ENCODE measurements at regions not wholly inside any gene's neighbourhood (a gene's known extent, or its start where the extent isn't known, plus 50 kb on each side); places are given as distances from the start of the nearest gene placed in this dataset.

GRCh38 chr16:54585998-54586340, 299.4 kb upstream of the IRX3 start:
- Histone ChIP-seq H3K27me3 (ENCODE audit: control insufficient read depth in 1 of 2, insufficient read depth in 2 of 2, low read length in 2 of 2) (no peaks in the 10 kb centered on the region), H3K9me3 (ENCODE audit: control insufficient read depth in 2 of 2, insufficient read depth in 1 of 2, low read depth in 1 of 2, low read length in 1 of 2) (no peaks in the 10 kb centered on the region), H3K4me3 (ENCODE audit: low read depth in 1 of 2, low read length in 2 of 2) (no peak overlapping the region), H3K4me1 (ENCODE audit: control insufficient read depth in 2 of 2, insufficient read depth in 2 of 2, low read length in 1 of 2) (no peaks in the 10 kb centered on the region), H3K36me3 (ENCODE audit: control insufficient read depth in 2 of 2, insufficient read depth in 2 of 2, low read length in 1 of 2) (no peaks in the 10 kb centered on the region), H3K27ac (ENCODE audit: low read depth in 2 of 2, low read length in 1 of 2) (no peak overlapping the region)
- 72 to 76% methylated on average over 14 of the region's 14 CpGs for WGBS, 2 donors

GRCh38 chr16:54585094-54585997, 298.8 kb upstream of the IRX3 start:
- no peak overlapping the region for H3K4me3 ChIP-seq (ENCODE audit: low read depth in 1 of 2, low read length in 2 of 2)
- no peaks in the 10 kb centered on the region for H3K27me3 ChIP-seq (ENCODE audit: control insufficient read depth in 1 of 2, insufficient read depth in 2 of 2, low read length in 2 of 2)
- 68 to 74% methylated on average over 21 of the region's 21 CpGs for WGBS, 2 donors
- no peak overlapping the region for H3K27ac ChIP-seq (ENCODE audit: low read depth in 2 of 2, low read length in 1 of 2)
- no peaks in the 10 kb centered on the region for H3K4me1 ChIP-seq (ENCODE audit: control insufficient read depth in 2 of 2, insufficient read depth in 2 of 2, low read length in 1 of 2)
- H3K9me3 ChIP-seq (ENCODE audit: control insufficient read depth in 2 of 2, insufficient read depth in 1 of 2, low read depth in 1 of 2, low read length in 1 of 2): no peaks in the 10 kb centered on the region
- H3K36me3 ChIP-seq (ENCODE audit: control insufficient read depth in 2 of 2, insufficient read depth in 2 of 2, low read length in 1 of 2): no peaks in the 10 kb centered on the region

- Histone ChIP-seq H3K27ac (ENCODE audit: low read depth in 2 of 2, low read length in 1 of 2) (no peak overlapping the region), H3K36me3 (ENCODE audit: control insufficient read depth in 2 of 2, insufficient read depth in 2 of 2, low read length in 1 of 2) (no peaks in the 10 kb centered on the region), H3K4me1 (ENCODE audit: control insufficient read depth in 2 of 2, insufficient read depth in 2 of 2, low read length in 1 of 2) (no peaks in the 10 kb centered on the region), H3K9me3 (ENCODE audit: control insufficient read depth in 2 of 2, insufficient read depth in 1 of 2, low read depth in 1 of 2, low read length in 1 of 2) (no peaks in the 10 kb centered on the region), H3K27me3 (ENCODE audit: control insufficient read depth in 1 of 2, insufficient read depth in 2 of 2, low read length in 2 of 2) (no peaks in the 10 kb centered on the region), H3K4me3 (ENCODE audit: low read depth in 1 of 2, low read length in 2 of 2) (no peak overlapping the region)
- 60 to 74% methylated on average over 3 of the region's 3 CpGs for WGBS, 2 donors
These were observed 297.5 kb upstream of the IRX3 start for GRCh38 chr16:54584121-54584520.

- no peak overlapping the region for H3K4me3 ChIP-seq (ENCODE audit: low read depth in 1 of 2, low read length in 2 of 2)
- no peaks in the 10 kb centered on the region for H3K36me3 ChIP-seq (ENCODE audit: control insufficient read depth in 2 of 2, insufficient read depth in 2 of 2, low read length in 1 of 2)
- no peaks in the 10 kb centered on the region for H3K4me1 ChIP-seq (ENCODE audit: control insufficient read depth in 2 of 2, insufficient read depth in 2 of 2, low read length in 1 of 2)
- no peak overlapping the region for H3K27ac ChIP-seq (ENCODE audit: low read depth in 2 of 2, low read length in 1 of 2)
- no peaks in the 10 kb centered on the region for H3K27me3 ChIP-seq (ENCODE audit: control insufficient read depth in 1 of 2, insufficient read depth in 2 of 2, low read length in 2 of 2)
- no peaks in the 10 kb centered on the region for H3K9me3 ChIP-seq (ENCODE audit: control insufficient read depth in 2 of 2, insufficient read depth in 1 of 2, low read depth in 1 of 2, low read length in 1 of 2)
- WGBS, 2 donors: 79 to 82% methylated on average over 11 of the region's 11 CpGs
These were observed 296.2 kb upstream of the IRX3 start for GRCh38 chr16:54582631-54583250.

- 47 to 65% methylated on average over 2 of the region's 2 CpGs for WGBS, 2 donors
- H3K27ac ChIP-seq (ENCODE audit: low read depth in 2 of 2, low read length in 1 of 2): no peak overlapping the region
- no peaks in the 10 kb centered on the region for H3K9me3 ChIP-seq (ENCODE audit: control insufficient read depth in 2 of 2, insufficient read depth in 1 of 2, low read depth in 1 of 2, low read length in 1 of 2)
- H3K4me1 ChIP-seq (ENCODE audit: control insufficient read depth in 2 of 2, insufficient read depth in 2 of 2, low read length in 1 of 2): no peaks in the 10 kb centered on the region
- H3K36me3 ChIP-seq (ENCODE audit: control insufficient read depth in 2 of 2, insufficient read depth in 2 of 2, low read length in 1 of 2): no peaks in the 10 kb centered on the region
- no peaks in the 10 kb centered on the region for H3K27me3 ChIP-seq (ENCODE audit: control insufficient read depth in 1 of 2, insufficient read depth in 2 of 2, low read length in 2 of 2)
- no peak overlapping the region for H3K4me3 ChIP-seq (ENCODE audit: low read depth in 1 of 2, low read length in 2 of 2)
These were observed 292.6 kb upstream of the IRX3 start for GRCh38 chr16:54579106-54579728.

- H3K27ac ChIP-seq (ENCODE audit: low read depth in 2 of 2, low read length in 1 of 2): no peak overlapping the region
- WGBS, 2 donors: 51 to 63% methylated on average over 15 of the region's 15 CpGs
- H3K9me3 ChIP-seq (ENCODE audit: control insufficient read depth in 2 of 2, insufficient read depth in 1 of 2, low read depth in 1 of 2, low read length in 1 of 2): no peaks in the 10 kb centered on the region
- H3K4me3 ChIP-seq (ENCODE audit: low read depth in 1 of 2, low read length in 2 of 2): no peak overlapping the region
- H3K27me3 ChIP-seq (ENCODE audit: control insufficient read depth in 1 of 2, insufficient read depth in 2 of 2, low read length in 2 of 2): no peaks in the 10 kb centered on the region
- no peaks in the 10 kb centered on the region for H3K4me1 ChIP-seq (ENCODE audit: control insufficient read depth in 2 of 2, insufficient read depth in 2 of 2, low read length in 1 of 2)
- no peaks in the 10 kb centered on the region for H3K36me3 ChIP-seq (ENCODE audit: control insufficient read depth in 2 of 2, insufficient read depth in 2 of 2, low read length in 1 of 2)
These were observed 291.1 kb upstream of the IRX3 start for GRCh38 chr16:54577651-54578128.

GRCh38 chr16:54576785-54577184, 290.2 kb upstream of the IRX3 start:
- Histone ChIP-seq H3K4me3 (ENCODE audit: low read depth in 1 of 2, low read length in 2 of 2) (no peak overlapping the region), H3K9me3 (ENCODE audit: control insufficient read depth in 2 of 2, insufficient read depth in 1 of 2, low read depth in 1 of 2, low read length in 1 of 2) (no peaks in the 10 kb centered on the region), H3K4me1 (ENCODE audit: control insufficient read depth in 2 of 2, insufficient read depth in 2 of 2, low read length in 1 of 2) (no peaks in the 10 kb centered on the region), H3K27ac (ENCODE audit: low read depth in 2 of 2, low read length in 1 of 2) (no peak overlapping the region), H3K27me3 (ENCODE audit: control insufficient read depth in 1 of 2, insufficient read depth in 2 of 2, low read length in 2 of 2) (no peaks in the 10 kb centered on the region), H3K36me3 (ENCODE audit: control insufficient read depth in 2 of 2, insufficient read depth in 2 of 2, low read length in 1 of 2) (no peaks in the 10 kb centered on the region)
- 67 to 75% methylated on average over 4 of the region's 4 CpGs for WGBS, 2 donors

GRCh38 chr16:54568906-54569807, 282.6 kb upstream of the IRX3 start:
- Histone ChIP-seq H3K27ac (ENCODE audit: low read depth in 2 of 2, low read length in 1 of 2) (no peak overlapping the region), H3K9me3 (ENCODE audit: control insufficient read depth in 2 of 2, insufficient read depth in 1 of 2, low read depth in 1 of 2, low read length in 1 of 2) (no peaks in the 10 kb centered on the region), H3K4me1 (ENCODE audit: control insufficient read depth in 2 of 2, insufficient read depth in 2 of 2, low read length in 1 of 2) (no peaks in the 10 kb centered on the region), H3K36me3 (ENCODE audit: control insufficient read depth in 2 of 2, insufficient read depth in 2 of 2, low read length in 1 of 2) (no peaks in the 10 kb centered on the region), H3K27me3 (ENCODE audit: control insufficient read depth in 1 of 2, insufficient read depth in 2 of 2, low read length in 2 of 2) (no peaks in the 10 kb centered on the region), H3K4me3 (ENCODE audit: low read depth in 1 of 2, low read length in 2 of 2) (no peak overlapping the region)
- 55 to 56% methylated on average over 9 of the region's 9 CpGs for WGBS, 2 donors

GRCh38 chr16:54564841-54565240, 278.3 kb upstream of the IRX3 start:
- WGBS, 2 donors: 71 to 76% methylated on average over 4 of the region's 4 CpGs
- no peaks in the 10 kb centered on the region for H3K36me3 ChIP-seq (ENCODE audit: control insufficient read depth in 2 of 2, insufficient read depth in 2 of 2, low read length in 1 of 2)
- no peaks in the 10 kb centered on the region for H3K4me1 ChIP-seq (ENCODE audit: control insufficient read depth in 2 of 2, insufficient read depth in 2 of 2, low read length in 1 of 2)

More at GRCh38 chr16:54564841-54565240, 278.3 kb upstream of the IRX3 start:
- Histone ChIP-seq H3K9me3 (ENCODE audit: control insufficient read depth in 2 of 2, insufficient read depth in 1 of 2, low read depth in 1 of 2, low read length in 1 of 2) (no peaks in the 10 kb centered on the region), H3K27me3 (ENCODE audit: control insufficient read depth in 1 of 2, insufficient read depth in 2 of 2, low read length in 2 of 2) (no peaks in the 10 kb centered on the region), H3K4me3 (ENCODE audit: low read depth in 1 of 2, low read length in 2 of 2) (no peak overlapping the region), H3K27ac (ENCODE audit: low read depth in 2 of 2, low read length in 1 of 2) (no peak overlapping the region)
